GM23338 (cell line): ENCODE measurements at regions not wholly inside any gene's neighbourhood (a gene's known extent, or its start where the extent isn't known, plus 50 kb on each side); places are given as distances from the start of the nearest gene placed in this dataset.

Source experiments
- ATAC-seq: fragments of 200-7000 bp; cut with Tn5 transposase; 3 replicates; pipeline ENCODE4 v1.9.1; 2020
- DNase-seq: peaks from one replicate; pipeline ENCODE4 v3.0.0-alpha.2; 2015; ENCODE audit warnings: low spot score
- H2AFZ ChIP-seq: fragments of 200-600 bp; sonication (generic); 2 replicates; pipeline ENCODE4 v1.8.0; 2016; ENCODE audit warnings: antibody characterized with exemption, mild to moderate bottlenecking, moderate library complexity
- H3F3A ChIP-seq: fragments of 200-600 bp; sonication (generic); replicated peaks from 2 replicates; pipeline ENCODE4 v1.8.0; 2017; ENCODE audit warnings: antibody characterized with exemption, mixed run types, low read depth
- H3K27ac ChIP-seq: fragments of 200-600 bp; sonication (generic); 2 replicates; pipeline ENCODE4 v1.6.1; 2016; ENCODE audit warnings: low read depth
- H3K27me3 ChIP-seq: fragments of 200-600 bp; sonication (generic); 2 replicates; pipeline ENCODE4 v1.8.0; 2016; ENCODE audit warnings: mild to moderate bottlenecking, mixed run types, moderate library complexity; ENCODE audit not compliant: insufficient read depth
- H3K36me3 ChIP-seq: fragments of 200-600 bp; sonication (generic); 2 replicates; pipeline ENCODE4 v1.8.0; 2016; ENCODE audit warnings: mild to moderate bottlenecking; ENCODE audit not compliant: insufficient read depth
- H3K4me1 ChIP-seq: fragments of 200-600 bp; sonication (generic); 2 replicates; pipeline ENCODE4 v1.8.0; 2016; ENCODE audit warnings: mild to moderate bottlenecking, moderate library complexity; ENCODE audit not compliant: insufficient read depth
- H3K4me2 ChIP-seq: fragments of 200-600 bp; sonication (generic); 2 replicates; pipeline ENCODE4 v1.7.1; 2017; ENCODE audit warnings: mixed run types
- H3K4me3 ChIP-seq: fragments of 200-600 bp; sonication (generic); 2 replicates; pipeline ENCODE4 v1.6.1; 2016; ENCODE audit warnings: mixed run types
- H3K79me2 ChIP-seq: fragments of 200-600 bp; sonication (generic); replicated peaks from 2 replicates; pipeline ENCODE4 v1.8.0; 2017; ENCODE audit warnings: mild to moderate bottlenecking; ENCODE audit not compliant: insufficient read depth
- H3K9me2 ChIP-seq: fragments of 200-600 bp; sonication (generic); 2 replicates; pipeline ENCODE4 v1.8.0; 2017; ENCODE audit not compliant: insufficient read depth
- H4K20me1 ChIP-seq: fragments of 200-600 bp; sonication (generic); replicated peaks from 2 replicates; pipeline ENCODE4 v1.8.0; 2017; ENCODE audit warnings: mild to moderate bottlenecking; ENCODE audit not compliant: insufficient read depth
- H3K27ac Mint-ChIP-seq: 2 replicates; pipeline ENCODE4 v1.8.0; 2020; ENCODE audit warnings: inconsistent platforms, mild to moderate bottlenecking, moderate library complexity, mixed read lengths
- H3K27me3 Mint-ChIP-seq: 3 replicates; pipeline ENCODE4 v1.8.0; 2022; ENCODE audit warnings: low read depth, mild to moderate bottlenecking, moderate library complexity, mixed read lengths, inconsistent platforms; ENCODE audit not compliant: insufficient read depth, poor library complexity
- H3K36me3 Mint-ChIP-seq: 3 replicates; pipeline ENCODE4 v1.8.0; 2021; ENCODE audit warnings: low read depth, mild to moderate bottlenecking, inconsistent platforms, moderate library complexity, mixed read lengths
- H3K4me1 Mint-ChIP-seq: 3 replicates; pipeline ENCODE4 v1.8.0; 2020; ENCODE audit warnings: mild to moderate bottlenecking, inconsistent platforms, mixed read lengths
- H3K4me3 Mint-ChIP-seq: 3 replicates; pipeline ENCODE4 v1.8.0; 2021; ENCODE audit warnings: moderate library complexity, mild to moderate bottlenecking, inconsistent platforms, mixed read lengths
- H3K9me3 Mint-ChIP-seq: 3 replicates; pipeline ENCODE4 v1.8.0; 2020; ENCODE audit warnings: moderate library complexity, mild to moderate bottlenecking, inconsistent platforms, mixed read lengths
- CTCF ChIP-seq, 2 experiments: fragments of 200-600 bp in 1 of 2; sonication (generic) in 1 of 2; conservative IDR thresholded peaks; 2 replicates each; pipeline versions ENCODE4 v1.5.1 to v1.6.1; 2016 to 2017; ENCODE audit warnings: antibody characterized with exemption in 2 of 2, low read depth in 2 of 2, mild to moderate bottlenecking in 2 of 2, moderate library complexity in 1 of 2
- ZNF462 ChIP-seq: fragments of 250-450 bp; sonication (Bioruptor Pico); IDR thresholded peaks from 2 replicates; pipeline ENCODE4 v1.5.0; 2020; ENCODE audit warnings: mild to moderate bottlenecking, moderate library complexity

GRCh38 chr2:40809156-40809555, 357.3 kb upstream of the SLC8A1 start:
- no peak overlapping the region for H3K27ac Mint-ChIP-seq
- H3K9me3 Mint-ChIP-seq: no peaks in the 10 kb centered on the region

More at GRCh38 chr2:40809156-40809555, 357.3 kb upstream of the SLC8A1 start:
- no peak for DNase-seq
- peaks cover 3% of the 10 kb centered on the region for H3K27me3 Mint-ChIP-seq
- TF ChIP-seq ZNF462 (CRISPR knock-in tag) (no peak), CTCF (conservative IDR thresholded peaks at IDR 0.05; ENCODE audit: low read depth in 2 of 2) (peak in 1 of 2 experiments; percentile 38; a peak in 2 of 4 replicates)
- Histone ChIP-seq H3K4me1 (peaks cover 4% of the 10 kb centered on the region; the same call in 1 of the 2 replicates), H3K36me3 (no peaks in the 10 kb centered on the region), H3K4me2 (no peak overlapping the region), H2AFZ (peak overlapping the region; percentile 53; the same call in 1 of the 2 replicates), H3K27ac (no peak overlapping the region), H4K20me1 (no peaks in the 10 kb centered on the region), H3F3A (no peaks in the 10 kb centered on the region), H3K79me2 (no peaks in the 10 kb centered on the region), H3K9me2 (no peaks in the 10 kb centered on the region), H3K4me3 (no peak overlapping the region), H3K27me3 (no peaks in the 10 kb centered on the region)
- no peaks in the 10 kb centered on the region for H3K36me3 Mint-ChIP-seq
- peaks cover 10% of the 10 kb centered on the region; the same call in 2 of the 3 replicates for H3K4me1 Mint-ChIP-seq
- no peak for ATAC-seq
- H3K4me3 Mint-ChIP-seq: no peak overlapping the region
